Urinary bladder (tissue), 3 donors: ENCODE measurements at regions not wholly inside any gene's neighbourhood (a gene's known extent, or its start where the extent isn't known, plus 50 kb on each side); places are given as distances from the start of the nearest gene placed in this dataset.

Source experiments
- DNase-seq: peaks from one replicate; pipeline ENCODE4 v3.0.0-alpha.2; 2015; ENCODE audit errors: extremely low spot score
- H3K27ac ChIP-seq: one replicate; pipeline ENCODE4 v1.5.1; 2013; ENCODE audit warnings: low read depth, mild to moderate bottlenecking, moderate library complexity
- H3K36me3 ChIP-seq: one replicate; pipeline ENCODE4 v1.6.1; 2013; ENCODE audit warnings: mild to moderate bottlenecking, moderate library complexity; ENCODE audit not compliant: insufficient read depth
- H3K4me1 ChIP-seq: one replicate; pipeline ENCODE4 v1.6.1; 2013; ENCODE audit warnings: mild to moderate bottlenecking, moderate library complexity; ENCODE audit not compliant: insufficient read depth
- H3K4me3 ChIP-seq: one replicate; pipeline ENCODE4 v1.5.1; 2013; ENCODE audit warnings: low read depth, low read length
- WGBS: extraction: QIAGEN DNeasy Blood & Tissue Kit; methylation state at CpG from one replicate; pipeline ENCODE4 v1.1.7; 2013; 5-methylcytosine and 5-hydroxymethylcytosine counted together
- donor health status: healthy with polysubstance abuse.
- donor health status: healthy.

- no peaks in the 10 kb centered on the region for H3K36me3 ChIP-seq
- no peak overlapping the region for H3K27ac ChIP-seq
- H3K4me1 ChIP-seq, result no peaks in the 10 kb centered on the region
- no peak for DNase-seq
- H3K4me3 ChIP-seq, result no peak overlapping the region
Measured at GRCh38 chr7:116331020-116331419, 120.7 kb downstream of the TES start.

- no peaks in the 10 kb centered on the region for H3K4me1 ChIP-seq
- WGBS, result 41% methylated on average over 3 of the region's 3 CpGs
- H3K4me3 ChIP-seq, result no peak overlapping the region
- H3K27ac ChIP-seq, result no peak overlapping the region
- H3K36me3 ChIP-seq, result no peaks in the 10 kb centered on the region
- DNase-seq, result no peak
Measured at GRCh38 chr7:116332766-116333165, 122.4 kb downstream of the TES start.

GRCh38 chr7:116334555-116334954 lies 124.2 kb downstream of the TES start:
- Histone ChIP-seq H3K4me3 (no peak overlapping the region), H3K27ac (no peak overlapping the region)
- 95% methylated on average over 3 of the region's 3 CpGs for WGBS

DNA sequence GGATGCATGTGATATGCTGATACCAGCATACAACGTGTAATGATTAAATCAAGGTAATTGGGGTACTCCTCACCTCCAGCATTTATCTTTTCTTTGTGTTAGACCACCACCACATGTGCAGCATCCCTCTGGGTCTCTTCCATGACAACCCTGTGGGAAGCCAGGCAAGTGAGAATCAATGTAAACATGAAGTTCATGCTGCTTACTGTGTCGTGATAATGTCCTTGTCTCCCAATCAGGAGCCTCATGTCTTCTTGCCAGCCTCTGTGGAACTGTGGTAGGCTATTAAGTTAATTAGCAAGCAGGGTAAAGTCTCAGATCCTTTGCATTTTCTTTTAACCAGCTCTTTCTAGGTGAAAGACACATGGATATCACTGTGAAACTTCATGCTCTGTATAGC lies 126.7 kb downstream of the TES start:
- WGBS, result 79% methylated on average over 2 of the region's 2 CpGs
- Histone ChIP-seq H3K4me3 (no peak overlapping the region), H3K36me3 (no peaks in the 10 kb centered on the region), H3K4me1 (no peaks in the 10 kb centered on the region), H3K27ac (no peak overlapping the region)
- no peak for DNase-seq

More at GRCh38 chr7:116334555-116334954, 124.2 kb downstream of the TES start:
- Histone ChIP-seq H3K4me1 (no peaks in the 10 kb centered on the region), H3K36me3 (no peaks in the 10 kb centered on the region)
- no peak for DNase-seq

DNA sequence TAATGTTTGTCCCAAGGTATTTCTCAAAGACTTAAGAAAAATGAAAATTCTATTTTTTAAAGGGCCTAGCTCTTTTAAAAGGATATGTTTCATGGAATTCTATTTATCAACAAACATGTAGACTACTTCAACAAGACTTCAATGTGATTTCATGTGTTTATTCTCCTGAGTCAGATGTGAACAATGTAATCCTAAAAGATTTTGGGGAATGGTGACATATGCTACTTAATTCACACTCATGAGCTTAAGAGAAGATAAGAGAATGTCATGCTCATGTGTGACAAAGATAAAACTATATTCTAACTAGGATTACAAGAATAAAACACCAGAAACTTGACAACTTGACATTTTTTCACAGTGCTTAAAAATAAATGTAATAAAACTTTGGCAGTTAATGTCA lies 127.5 kb downstream of the TES start:
- no peak overlapping the region for H3K27ac ChIP-seq
- H3K36me3 ChIP-seq, result no peaks in the 10 kb centered on the region
- no peak overlapping the region for H3K4me3 ChIP-seq
- H3K4me1 ChIP-seq, result no peaks in the 10 kb centered on the region
- no peak for DNase-seq

GRCh38 chr7:116339564-116339963 lies 129.2 kb downstream of the TES start:
- Histone ChIP-seq H3K4me3 (no peak overlapping the region), H3K4me1 (no peaks in the 10 kb centered on the region), H3K27ac (peak overlapping the region; percentile 23), H3K36me3 (no peaks in the 10 kb centered on the region)
- DNase-seq, result no peak
- 18% methylated on average over 3 of the region's 3 CpGs for WGBS

DNA sequence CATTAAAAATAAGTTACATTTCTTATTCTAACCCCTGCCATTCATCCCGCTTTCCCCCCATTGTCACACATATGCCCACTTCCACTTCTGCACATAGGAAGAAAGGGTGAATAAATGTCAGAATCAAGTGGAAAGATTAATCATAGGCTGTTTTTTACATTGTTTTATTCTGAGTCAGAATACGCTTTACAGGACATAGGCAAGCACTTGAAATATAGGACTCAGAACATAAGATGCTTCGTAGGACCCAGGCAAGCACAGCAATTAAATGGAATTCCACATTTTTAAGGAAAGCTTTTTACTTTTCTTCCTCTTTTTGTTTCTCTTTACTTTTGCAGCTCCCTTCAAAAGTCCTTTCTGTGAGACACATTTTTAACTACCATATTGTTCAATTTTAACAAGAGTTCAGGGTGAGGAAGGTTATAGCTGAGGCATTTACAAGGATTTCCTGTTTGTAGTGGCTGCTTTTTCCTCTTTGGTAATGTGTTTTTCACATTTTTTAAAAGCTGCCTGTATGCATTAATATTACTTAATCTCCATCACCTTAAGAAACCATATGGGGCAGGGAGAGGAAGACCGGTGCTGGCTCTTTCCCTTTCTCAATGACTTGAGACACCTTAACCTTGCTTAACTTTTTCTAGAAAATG lies 130.0 kb downstream of the TES start:
- Histone ChIP-seq H3K27ac (peak overlapping the region; percentile 23), H3K4me1 (no peaks in the 10 kb centered on the region), H3K4me3 (no peak overlapping the region), H3K36me3 (no peaks in the 10 kb centered on the region)
- no peak for DNase-seq
- 67% methylated on average over 4 of the region's 4 CpGs for WGBS

- Histone ChIP-seq H3K36me3 (no peaks in the 10 kb centered on the region), H3K4me1 (no peaks in the 10 kb centered on the region), H3K4me3 (no peak overlapping the region), H3K27ac (no peak overlapping the region)
- WGBS, result 87% methylated on average over 9 of the region's 9 CpGs
- DNase-seq, result no peak
Measured at GRCh38 chr7:116340943-116341907, 130.9 kb downstream of the TES start.

- Histone ChIP-seq H3K4me1 (no peaks in the 10 kb centered on the region), H3K4me3 (no peak overlapping the region), H3K36me3 (no peaks in the 10 kb centered on the region), H3K27ac (no peak overlapping the region)
- no peak for DNase-seq
Measured at GRCh38 chr7:116342125-116342524, 131.8 kb downstream of the TES start.

- no peak for DNase-seq
- no peaks in the 10 kb centered on the region for H3K36me3 ChIP-seq
- H3K27ac ChIP-seq, result no peak overlapping the region
- no peak overlapping the region for H3K4me3 ChIP-seq
- H3K4me1 ChIP-seq, result no peaks in the 10 kb centered on the region
- WGBS, result 94% methylated on average over 3 of the region's 3 CpGs
Measured at GRCh38 chr7:116347151-116347832, 137.0 kb downstream of the TES start.

DNA sequence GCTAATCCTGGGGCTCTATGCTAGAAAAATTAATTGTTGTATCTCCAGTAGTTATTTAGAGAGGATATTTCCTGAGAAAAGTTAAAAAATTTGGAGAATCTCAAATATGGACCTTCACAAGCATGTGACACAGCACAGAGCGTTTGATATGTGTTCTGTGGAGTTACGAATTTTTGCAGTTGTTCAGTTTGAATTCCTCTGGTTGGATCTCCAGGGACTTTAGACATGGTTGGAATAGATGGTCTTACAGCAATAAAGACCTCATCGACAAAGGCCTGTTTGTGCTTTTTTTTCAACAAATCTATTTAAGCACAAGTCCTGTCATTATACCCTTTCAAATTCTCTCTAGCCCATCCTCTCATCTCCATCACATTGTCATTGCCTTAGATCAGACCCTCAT lies 138.0 kb downstream of the TES start:
- Histone ChIP-seq H3K4me1 (no peaks in the 10 kb centered on the region), H3K27ac (no peak overlapping the region), H3K36me3 (no peaks in the 10 kb centered on the region), H3K4me3 (no peak overlapping the region)
- 76% methylated on average over 3 of the region's 3 CpGs for WGBS
- DNase-seq, result no peak

- DNase-seq, result no peak
- Histone ChIP-seq H3K4me1 (no peaks in the 10 kb centered on the region), H3K36me3 (no peaks in the 10 kb centered on the region), H3K4me3 (no peak overlapping the region), H3K27ac (no peak overlapping the region)
- WGBS, result 98% methylated on average over 6 of the region's 6 CpGs
Measured at GRCh38 chr7:116351966-116352365, 141.6 kb downstream of the TES start.

DNA sequence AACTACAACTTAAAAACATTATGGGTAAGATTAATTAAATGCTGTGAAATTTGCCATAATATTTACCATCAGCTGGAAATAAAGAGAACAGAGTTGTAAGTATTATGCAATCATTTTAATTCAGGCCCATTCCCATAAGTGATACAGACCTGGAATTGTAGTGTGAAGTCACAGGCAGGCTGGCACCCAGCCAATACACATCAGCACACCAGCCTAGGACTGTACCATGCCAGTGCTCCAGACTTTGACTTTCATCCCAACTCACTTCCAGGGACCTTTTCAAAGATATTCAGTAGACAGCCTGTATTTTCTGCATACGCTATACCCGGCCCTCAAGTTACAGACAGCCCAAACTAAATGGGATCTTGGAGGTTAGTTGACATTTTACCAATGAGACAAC lies 143.3 kb downstream of the TES start:
- Histone ChIP-seq H3K27ac (no peak overlapping the region), H3K4me3 (no peak overlapping the region), H3K4me1 (no peaks in the 10 kb centered on the region), H3K36me3 (no peaks in the 10 kb centered on the region)
- DNase-seq, result no peak
- 36% methylated on average over 2 of the region's 2 CpGs for WGBS

- H3K4me1 ChIP-seq, result no peaks in the 10 kb centered on the region
- WGBS, result 17% methylated on average over 6 of the region's 6 CpGs
- peak; percentile 74 for DNase-seq
- H3K4me3 ChIP-seq, result no peak overlapping the region
- H3K27ac ChIP-seq, result no peak overlapping the region
- no peaks in the 10 kb centered on the region for H3K36me3 ChIP-seq
Measured at GRCh38 chr7:116354171-116354545, 143.8 kb downstream of the TES start.
